ENCODE measurements at regions not wholly inside any gene's neighbourhood (a gene's known extent, or its start where the extent isn't known, plus 50 kb on each side); places are given as distances from the start of the nearest gene placed in this dataset.

- Histone ChIP-seq H3K4me3 (ENCODE audit: low read length) (no peak overlapping the region), H3K27me3 (ENCODE audit: control insufficient read depth in 1 of 2, insufficient read depth in 2 of 2, low read length in 2 of 2) (no peaks in the 10 kb centered on the region), H3K36me3 (ENCODE audit: insufficient read depth, low read length) (no peaks in the 10 kb centered on the region), H3K27ac (ENCODE audit: low read depth in 1 of 2, low read length in 2 of 2) (no peak overlapping the region), H3K9me3 (ENCODE audit: control insufficient read depth in 1 of 2, insufficient read depth in 1 of 2, low read length in 2 of 2) (no peaks in the 10 kb centered on the region), H3K4me1 (ENCODE audit: insufficient read depth, low read length) (peaks cover 23% of the 10 kb centered on the region)
- ChIA-PET POLR2A (interaction anchor here (1.0 to 3.4 kb wide), 2 partner anchors 29 to 53 kb away, joined by 4 to 23 read pairs; no protein-coding TSS in a partner anchor), CTCF (no interaction called here)
- Mint-ChIP-seq H3K27ac (peak overlapping the region; percentile 75), H3K4me1 (ENCODE audit: low read depth) (peaks cover 54% of the 10 kb centered on the region), H3K4me3 (peak overlapping the region; percentile 26), H3K36me3 (ENCODE audit: low read depth) (no peaks in the 10 kb centered on the region), H3K9me3 (no peaks in the 10 kb centered on the region), H3K27me3 (no peaks in the 10 kb centered on the region)
- intact Hi-C loops (cut with DNase I, micrococcal nuclease): loop anchor here in 1 of 2 experiments (2.0 to 5.0 kb wide), 2 partner anchors 37 to 163 kb away; no protein-coding TSS in a partner anchor
- ATAC-seq (ENCODE audit: poor library complexity) (peak; percentile 45), DNase-seq (peak in 4 of 14 experiments; percentile 19 to 35 (median 28))
- no peak for TF ChIP-seq CTCF (IDR thresholded peaks at IDR 0.05)
Measured at GRCh38 chr3:43215663-43216275, 70.6 kb upstream of the SNRK start.

GRCh38 chr3:43215138-43215537, 71.2 kb upstream of the SNRK start:
- CTCF ChIA-PET: no interaction called here

GRCh38 chr3:43214616-43215015, 71.7 kb upstream of the SNRK start:
- Histone ChIP-seq H3K27ac (ENCODE audit: low read depth in 1 of 2, low read length in 2 of 2) (no peak overlapping the region), H3K4me1 (ENCODE audit: insufficient read depth, low read length) (peaks cover 23% of the 10 kb centered on the region), H3K4me3 (ENCODE audit: low read length) (no peak overlapping the region), H3K36me3 (ENCODE audit: insufficient read depth, low read length) (no peaks in the 10 kb centered on the region), H3K27me3 (ENCODE audit: control insufficient read depth in 1 of 2, insufficient read depth in 2 of 2, low read length in 2 of 2) (no peaks in the 10 kb centered on the region), H3K9me3 (ENCODE audit: control insufficient read depth in 1 of 2, insufficient read depth in 1 of 2, low read length in 2 of 2) (no peaks in the 10 kb centered on the region)
- H3K4me1 Mint-ChIP-seq (ENCODE audit: low read depth): peaks cover 44% of the 10 kb centered on the region
- CTCF ChIA-PET: no interaction called here
- no peak overlapping the region for H3K4me3 Mint-ChIP-seq
- POLR2A ChIA-PET: no interaction called here
- no peak for TF ChIP-seq CTCF (IDR thresholded peaks at IDR 0.05)
- no peak overlapping the region for H3K27ac Mint-ChIP-seq
- H3K9me3 Mint-ChIP-seq: no peaks in the 10 kb centered on the region
- H3K27me3 Mint-ChIP-seq: no peaks in the 10 kb centered on the region
- DNase-seq (no peak), ATAC-seq (ENCODE audit: poor library complexity) (no peak)
- no peaks in the 10 kb centered on the region for H3K36me3 Mint-ChIP-seq (ENCODE audit: low read depth)
- intact Hi-C loops (cut with DNase I, micrococcal nuclease): loop anchor here in 1 of 2 experiments (2.0 to 5.0 kb wide), 2 partner anchors 38 to 164 kb away; no protein-coding TSS in a partner anchor

More at GRCh38 chr3:43215138-43215537, 71.2 kb upstream of the SNRK start:
- H3K36me3 ChIP-seq (ENCODE audit: insufficient read depth, low read length): no peaks in the 10 kb centered on the region
- no peaks in the 10 kb centered on the region for H3K9me3 ChIP-seq (ENCODE audit: control insufficient read depth in 1 of 2, insufficient read depth in 1 of 2, low read length in 2 of 2)
- no peak overlapping the region for H3K4me3 Mint-ChIP-seq
- no peaks in the 10 kb centered on the region for H3K36me3 Mint-ChIP-seq (ENCODE audit: low read depth)
- H3K27ac ChIP-seq (ENCODE audit: low read depth in 1 of 2, low read length in 2 of 2): no peak overlapping the region
- H3K27me3 Mint-ChIP-seq: no peaks in the 10 kb centered on the region
- no peak for ATAC-seq (ENCODE audit: poor library complexity)
- intact Hi-C loops (cut with DNase I, micrococcal nuclease): loop anchor here in 1 of 2 experiments (2.0 to 5.0 kb wide), 2 partner anchors 37 to 164 kb away; no protein-coding TSS in a partner anchor
- no peaks in the 10 kb centered on the region for H3K27me3 ChIP-seq (ENCODE audit: control insufficient read depth in 1 of 2, insufficient read depth in 2 of 2, low read length in 2 of 2)
- DNase-seq: no peak
- no peaks in the 10 kb centered on the region for H3K9me3 Mint-ChIP-seq
- TF ChIP-seq CTCF (IDR thresholded peaks at IDR 0.05): no peak
- peaks cover 23% of the 10 kb centered on the region for H3K4me1 ChIP-seq (ENCODE audit: insufficient read depth, low read length)
- H3K4me3 ChIP-seq (ENCODE audit: low read length): no peak overlapping the region
- H3K27ac Mint-ChIP-seq: no peak overlapping the region
- POLR2A ChIA-PET: interaction anchor here (3.4 kb wide), 1 partner anchor 52 kb away, joined by 23 read pairs; no protein-coding TSS in a partner anchor
- peaks cover 49% of the 10 kb centered on the region for H3K4me1 Mint-ChIP-seq (ENCODE audit: low read depth)

All from CD4-positive, alpha-beta T cell (primary cell).